Osteoblast (primary cell): ENCODE measurements at regions not wholly inside any gene's neighbourhood (a gene's known extent, or its start where the extent isn't known, plus 50 kb on each side); places are given as distances from the start of the nearest gene placed in this dataset.
"Not testable (repeated sequence)": the region's sequence is repeated elsewhere in the genome, so short reads cannot be mapped to it uniquely, and the experiment has no call there.

Experiments used
- DNase-seq: peaks from one replicate; pipeline ENCODE4 v3.0.0; 2011; ENCODE audit warnings: low spot score, mixed read lengths; ENCODE audit not compliant: insufficient read length; ENCODE audit errors: missing footprints
- H2AFZ ChIP-seq: 2 replicates; pipeline ENCODE4 v1.6.0; 2011; ENCODE audit warnings: mild to moderate bottlenecking, low read length
- H3K27ac ChIP-seq: 2 replicates; pipeline ENCODE4 v1.5.1; 2011; ENCODE audit warnings: mild to moderate bottlenecking, low read depth, low read length, moderate library complexity
- H3K27me3 ChIP-seq: 2 replicates; pipeline ENCODE4 v1.6.0; 2012; ENCODE audit warnings: mild to moderate bottlenecking, control low read depth, inconsistent platforms, low read length, moderate library complexity; ENCODE audit not compliant: insufficient read depth
- H3K36me3 ChIP-seq: 2 replicates; pipeline ENCODE4 v1.5.1; 2011; ENCODE audit warnings: mild to moderate bottlenecking, low read length, control low read depth, moderate library complexity; ENCODE audit not compliant: insufficient read depth
- H3K4me1 ChIP-seq: 2 replicates; pipeline ENCODE4 v1.5.1; 2011; ENCODE audit warnings: mild to moderate bottlenecking, low read length, control low read depth, moderate library complexity; ENCODE audit not compliant: insufficient read depth
- H3K4me2 ChIP-seq: 2 replicates; pipeline ENCODE4 v1.6.0; 2011; ENCODE audit warnings: mild to moderate bottlenecking, low read length; ENCODE audit not compliant: insufficient read depth
- H3K4me3 ChIP-seq: fragments of 200-600 bp; sonication (generic); 3 replicates; pipeline ENCODE4 v1.5.1; 2012; ENCODE audit warnings: mild to moderate bottlenecking, low read length, inconsistent platforms; ENCODE audit not compliant: insufficient read depth
- H3K79me2 ChIP-seq: 2 replicates; pipeline ENCODE4 v1.6.0; 2012; ENCODE audit warnings: mild to moderate bottlenecking, low read length, control low read depth, inconsistent platforms; ENCODE audit not compliant: insufficient read depth
- H3K9me3 ChIP-seq: 2 replicates; pipeline ENCODE4 v1.5.1; 2011; ENCODE audit warnings: low read depth, low read length, control low read depth
- H4K20me1 ChIP-seq: 2 replicates; pipeline ENCODE4 v1.6.0; 2012; ENCODE audit warnings: mild to moderate bottlenecking, low read length, control low read depth; ENCODE audit not compliant: insufficient read depth
- TF ChIP-seq, protein P1 (sequence below): IDR thresholded peaks from 2 replicates; pipeline ENCODE4 v1.5.1; 2011; ENCODE audit warnings: mild to moderate bottlenecking, low read depth, low read length, moderate library complexity; ENCODE audit errors: extremely low read depth

DNA sequence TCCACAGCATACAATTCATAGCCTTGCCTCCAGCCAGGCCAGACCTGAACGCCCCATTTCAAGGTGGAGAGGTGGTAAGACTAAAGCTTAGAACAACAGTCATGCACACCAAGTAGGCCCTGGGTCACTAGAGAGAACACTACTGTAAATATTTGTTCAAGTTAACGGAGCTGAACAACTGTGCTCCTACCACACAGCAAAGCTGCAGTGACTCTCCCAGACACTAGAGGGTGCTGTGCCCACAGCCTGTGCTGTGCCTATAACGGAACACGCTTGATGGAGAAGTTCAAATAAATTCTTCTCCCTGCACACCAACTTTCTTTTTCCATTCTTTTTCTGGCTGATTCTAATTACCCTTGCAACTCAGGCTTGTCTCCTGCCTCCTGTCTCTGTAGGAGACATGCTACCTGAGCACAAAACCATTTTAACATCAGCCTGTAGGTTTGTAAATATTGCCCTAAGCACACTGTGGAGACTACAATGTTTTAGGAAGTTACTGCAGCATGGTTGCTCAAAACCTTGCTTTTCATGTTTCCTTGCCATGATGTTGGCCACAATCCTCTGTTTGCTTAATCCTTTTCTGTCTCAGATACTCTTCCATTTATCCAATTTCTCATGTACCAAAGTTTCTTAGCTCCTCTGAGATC lies 103.1 kb upstream of the TERB2 start:
- TF ChIP-seq, protein P1, sequence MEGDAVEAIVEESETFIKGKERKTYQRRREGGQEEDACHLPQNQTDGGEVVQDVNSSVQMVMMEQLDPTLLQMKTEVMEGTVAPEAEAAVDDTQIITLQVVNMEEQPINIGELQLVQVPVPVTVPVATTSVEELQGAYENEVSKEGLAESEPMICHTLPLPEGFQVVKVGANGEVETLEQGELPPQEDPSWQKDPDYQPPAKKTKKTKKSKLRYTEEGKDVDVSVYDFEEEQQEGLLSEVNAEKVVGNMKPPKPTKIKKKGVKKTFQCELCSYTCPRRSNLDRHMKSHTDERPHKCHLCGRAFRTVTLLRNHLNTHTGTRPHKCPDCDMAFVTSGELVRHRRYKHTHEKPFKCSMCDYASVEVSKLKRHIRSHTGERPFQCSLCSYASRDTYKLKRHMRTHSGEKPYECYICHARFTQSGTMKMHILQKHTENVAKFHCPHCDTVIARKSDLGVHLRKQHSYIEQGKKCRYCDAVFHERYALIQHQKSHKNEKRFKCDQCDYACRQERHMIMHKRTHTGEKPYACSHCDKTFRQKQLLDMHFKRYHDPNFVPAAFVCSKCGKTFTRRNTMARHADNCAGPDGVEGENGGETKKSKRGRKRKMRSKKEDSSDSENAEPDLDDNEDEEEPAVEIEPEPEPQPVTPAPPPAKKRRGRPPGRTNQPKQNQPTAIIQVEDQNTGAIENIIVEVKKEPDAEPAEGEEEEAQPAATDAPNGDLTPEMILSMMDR: peak; percentile 82
- not testable (repeated sequence) for H3K4me1 ChIP-seq

DNA sequence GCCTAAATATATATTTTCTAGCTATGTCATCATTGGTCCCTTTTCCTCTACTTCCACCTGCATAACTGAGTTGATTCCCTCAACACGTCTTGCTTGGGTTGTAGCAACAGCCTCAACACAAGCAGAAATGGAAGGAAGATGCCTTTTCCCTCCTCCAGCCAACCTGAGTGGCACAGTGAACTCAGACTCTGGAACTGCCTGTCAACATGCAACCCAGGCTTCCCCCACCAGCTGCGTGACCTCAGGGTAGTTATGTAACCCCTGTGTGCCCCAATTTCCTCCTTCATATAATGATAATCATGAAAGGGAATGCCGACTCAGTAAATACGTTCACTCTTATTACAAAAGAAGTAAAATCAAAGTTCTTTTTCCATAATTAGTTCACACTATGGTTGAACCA lies 101.8 kb upstream of the TERB2 start:
- not testable (repeated sequence) for H2AFZ ChIP-seq, H3K36me3 ChIP-seq, H3K4me1 ChIP-seq, H3K4me3 ChIP-seq, H3K9me3 ChIP-seq, H3K79me2 ChIP-seq, H3K4me2 ChIP-seq, H4K20me1 ChIP-seq, H3K27ac ChIP-seq, H3K27me3 ChIP-seq, DNase-seq

More for the DNA sequence above, 103.1 kb upstream of the TERB2 start:
- not testable (repeated sequence) for H3K36me3 ChIP-seq, H3K9me3 ChIP-seq, H4K20me1 ChIP-seq, H3K27me3 ChIP-seq, H3K27ac ChIP-seq, H3K79me2 ChIP-seq
- Histone ChIP-seq H2AFZ (peak overlapping the region; percentile 73), H3K4me2 (peak overlapping the region; percentile 76), H3K4me3 (peak overlapping the region; percentile 25)
- peak; percentile 69 for DNase-seq

DNA sequence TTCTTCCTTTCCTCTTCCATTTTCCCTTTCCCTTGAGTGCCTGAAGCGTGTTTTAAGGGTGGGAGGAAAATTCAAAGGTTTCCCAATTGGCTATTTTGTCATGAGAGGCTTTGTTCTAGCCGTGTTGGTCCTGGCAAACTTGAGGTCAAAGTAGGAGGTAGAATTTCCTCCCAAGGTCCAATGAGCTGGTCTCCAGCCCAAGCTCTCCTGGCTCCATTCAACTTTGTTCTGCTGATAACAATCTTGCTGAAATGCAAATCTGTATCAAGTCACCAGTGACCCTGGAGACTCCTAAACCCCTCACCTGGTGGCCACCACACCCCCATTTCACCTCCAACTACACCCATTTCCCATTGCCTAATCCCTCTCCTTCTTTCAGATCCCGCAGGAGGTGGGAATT lies 100.2 kb upstream of the TERB2 start:
- not testable (repeated sequence) for H4K20me1 ChIP-seq, H3K4me1 ChIP-seq, H3K27me3 ChIP-seq, H3K4me3 ChIP-seq, H3K27ac ChIP-seq, H3K36me3 ChIP-seq, H3K9me3 ChIP-seq, DNase-seq, H2AFZ ChIP-seq, H3K79me2 ChIP-seq, H3K4me2 ChIP-seq

DNA sequence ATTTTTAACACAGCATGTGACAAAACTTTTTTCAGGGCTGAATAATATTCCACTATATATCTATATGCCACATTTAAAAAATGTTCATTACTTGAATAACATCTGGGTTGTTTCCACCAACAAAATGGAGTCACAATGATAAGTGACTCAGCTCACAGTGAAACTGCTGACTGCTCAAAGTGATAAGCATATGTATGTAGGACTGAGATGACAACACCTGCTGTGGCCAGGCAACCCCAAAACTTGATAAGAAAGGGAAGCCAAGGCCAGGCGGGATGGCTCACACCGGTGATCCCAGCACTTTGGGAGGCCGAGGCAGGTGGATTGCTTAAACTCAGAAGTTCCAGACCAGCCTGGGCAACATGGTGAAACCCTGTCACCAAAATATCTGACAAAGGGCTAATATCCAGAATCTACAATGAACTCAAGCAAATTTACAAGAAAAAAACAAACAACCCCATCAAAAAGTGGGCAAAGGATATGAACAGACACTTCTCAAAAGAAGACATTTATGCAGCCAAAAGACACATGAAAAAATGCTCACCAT lies 99.2 kb upstream of the TERB2 start:
- H3K4me3 ChIP-seq, H3K27ac ChIP-seq, H3K4me1 ChIP-seq, H3K27me3 ChIP-seq, H4K20me1 ChIP-seq, H3K4me2 ChIP-seq, H3K36me3 ChIP-seq, H3K79me2 ChIP-seq, H3K9me3 ChIP-seq, DNase-seq, H2AFZ ChIP-seq: not testable (repeated sequence)

DNA sequence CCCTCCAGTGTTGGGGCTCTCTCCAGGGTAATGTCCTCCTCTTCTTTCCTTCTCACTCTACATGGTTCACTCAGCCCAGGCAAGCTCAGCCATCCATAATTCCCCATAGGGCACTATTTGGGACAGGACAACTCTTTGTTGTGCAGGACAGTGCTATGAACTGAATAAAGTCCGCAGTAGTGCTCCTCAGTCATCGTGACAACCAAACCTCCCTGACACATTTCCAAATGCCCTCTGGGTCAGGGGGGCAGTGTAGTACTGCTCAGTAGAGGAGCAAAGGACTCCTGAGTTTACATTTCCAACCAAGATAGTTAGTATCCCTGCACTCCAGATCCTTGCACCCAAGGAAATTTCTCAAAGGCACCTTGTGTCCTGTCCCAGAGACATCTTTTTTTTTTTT lies 97.4 kb upstream of the TERB2 start:
- not testable (repeated sequence) for H2AFZ ChIP-seq, H3K79me2 ChIP-seq, H3K4me2 ChIP-seq, H3K4me3 ChIP-seq, H3K4me1 ChIP-seq, H3K9me3 ChIP-seq, H3K27ac ChIP-seq, H4K20me1 ChIP-seq, H3K36me3 ChIP-seq, H3K27me3 ChIP-seq, DNase-seq

DNA sequence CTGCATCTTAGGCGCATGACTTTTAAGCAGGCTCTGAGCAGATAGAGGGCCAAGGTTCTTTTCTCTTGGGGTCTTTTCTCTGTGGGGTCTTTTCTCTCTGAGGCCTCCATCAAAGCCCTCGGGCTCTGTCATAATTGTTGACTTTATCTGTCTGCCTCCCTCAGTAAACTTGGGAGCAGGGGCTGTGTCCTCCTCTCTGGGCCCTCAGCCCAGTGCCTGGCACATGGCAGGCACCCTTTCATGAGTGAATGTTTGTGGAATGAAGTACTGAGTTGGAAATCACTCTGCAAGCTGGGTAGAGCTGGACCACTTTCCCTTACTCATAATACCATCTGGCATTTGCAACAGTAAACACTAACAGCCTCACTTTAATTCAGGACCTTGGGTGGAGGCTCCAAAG lies 96.3 kb upstream of the TERB2 start:
- not testable (repeated sequence) for DNase-seq, H3K27ac ChIP-seq, H3K9me3 ChIP-seq, H3K4me1 ChIP-seq, H4K20me1 ChIP-seq, H3K27me3 ChIP-seq, H3K4me3 ChIP-seq, H3K36me3 ChIP-seq, H2AFZ ChIP-seq, H3K4me2 ChIP-seq, H3K79me2 ChIP-seq
